ENCODE measurements at regions not wholly inside any gene's neighbourhood (a gene's known extent, or its start where the extent isn't known, plus 50 kb on each side); places are given as distances from the start of the nearest gene placed in this dataset.

GRCh38 chr11:104259121-104259610 is 95.2 kb upstream of the PDGFD start:
- H3K9me3 Mint-ChIP-seq = no peaks in the 10 kb centered on the region
- no peaks in the 10 kb centered on the region for H3K4me1 Mint-ChIP-seq (ENCODE audit: low read depth)
- no peaks in the 10 kb centered on the region for H3K36me3 Mint-ChIP-seq (ENCODE audit: insufficient read depth)
- DNase-seq = no peak
- H3K4me3 Mint-ChIP-seq = no peak overlapping the region
- H3K27me3 Mint-ChIP-seq (ENCODE audit: low read depth) = no peaks in the 10 kb centered on the region
- ATAC-seq = no peak

- no peak for ATAC-seq
- Mint-ChIP-seq H3K4me3 (no peak overlapping the region), H3K9me3 (no peaks in the 10 kb centered on the region), H3K27me3 (ENCODE audit: low read depth) (no peaks in the 10 kb centered on the region), H3K36me3 (ENCODE audit: insufficient read depth) (no peaks in the 10 kb centered on the region), H3K4me1 (ENCODE audit: low read depth) (no peaks in the 10 kb centered on the region)
- DNase-seq = no peak
Observed at GRCh38 chr11:104256525-104256924, 92.6 kb upstream of the PDGFD start.

- ATAC-seq = no peak
- no peaks in the 10 kb centered on the region for H3K27me3 Mint-ChIP-seq (ENCODE audit: low read depth)
- no peaks in the 10 kb centered on the region for H3K36me3 Mint-ChIP-seq (ENCODE audit: insufficient read depth)
- H3K4me3 Mint-ChIP-seq = no peak overlapping the region
- H3K9me3 Mint-ChIP-seq = no peaks in the 10 kb centered on the region
- no peak for DNase-seq
- H3K4me1 Mint-ChIP-seq (ENCODE audit: low read depth) = no peaks in the 10 kb centered on the region
Observed at GRCh38 chr11:104254347-104254746, 90.4 kb upstream of the PDGFD start.

- Mint-ChIP-seq H3K36me3 (ENCODE audit: insufficient read depth) (no peaks in the 10 kb centered on the region), H3K27me3 (ENCODE audit: low read depth) (no peaks in the 10 kb centered on the region), H3K9me3 (no peaks in the 10 kb centered on the region), H3K4me1 (ENCODE audit: low read depth) (no peaks in the 10 kb centered on the region), H3K4me3 (no peak overlapping the region)
- DNase-seq (no peak), ATAC-seq (no peak)
Observed at GRCh38 chr11:104246590-104246989, 82.6 kb upstream of the PDGFD start.

GRCh38 chr11:104238916-104239315 is 75.0 kb upstream of the PDGFD start:
- H3K4me3 Mint-ChIP-seq = no peak overlapping the region
- no peaks in the 10 kb centered on the region for H3K27me3 Mint-ChIP-seq (ENCODE audit: low read depth)
- H3K4me1 Mint-ChIP-seq (ENCODE audit: low read depth) = no peaks in the 10 kb centered on the region
- DNase-seq (no peak), ATAC-seq (no peak)
- peaks cover 3% of the 10 kb centered on the region for H3K9me3 Mint-ChIP-seq
- no peaks in the 10 kb centered on the region for H3K36me3 Mint-ChIP-seq (ENCODE audit: insufficient read depth)

- Mint-ChIP-seq H3K9me3 (no peaks in the 10 kb centered on the region), H3K4me1 (ENCODE audit: low read depth) (no peaks in the 10 kb centered on the region), H3K27me3 (ENCODE audit: low read depth) (peaks cover 2% of the 10 kb centered on the region), H3K36me3 (ENCODE audit: insufficient read depth) (no peaks in the 10 kb centered on the region), H3K4me3 (no peak overlapping the region)
- DNase-seq = no peak
- no peak for ATAC-seq
Observed at GRCh38 chr11:104225047-104225446, 61.1 kb upstream of the PDGFD start.

- H3K4me1 Mint-ChIP-seq (ENCODE audit: low read depth) = no peaks in the 10 kb centered on the region
- no peaks in the 10 kb centered on the region for H3K36me3 Mint-ChIP-seq (ENCODE audit: insufficient read depth)
- peaks cover 2% of the 10 kb centered on the region for H3K27me3 Mint-ChIP-seq (ENCODE audit: low read depth)
- H3K9me3 Mint-ChIP-seq = no peaks in the 10 kb centered on the region
- no peak for DNase-seq
- no peak for ATAC-seq
- H3K4me3 Mint-ChIP-seq = no peak overlapping the region
Observed at GRCh38 chr11:104222464-104222863, 58.5 kb upstream of the PDGFD start.

- no peaks in the 10 kb centered on the region for H3K36me3 Mint-ChIP-seq (ENCODE audit: insufficient read depth)
- no peaks in the 10 kb centered on the region for H3K4me1 Mint-ChIP-seq (ENCODE audit: low read depth)
- H3K9me3 Mint-ChIP-seq = peaks cover 9% of the 10 kb centered on the region
- H3K4me3 Mint-ChIP-seq = no peak overlapping the region
- no peak for ATAC-seq
- no peak for DNase-seq
- peaks cover 2% of the 10 kb centered on the region for H3K27me3 Mint-ChIP-seq (ENCODE audit: low read depth)
Observed at GRCh38 chr11:104221455-104221854, 57.5 kb upstream of the PDGFD start.

GRCh38 chr11:104219096-104219495 is 55.1 kb upstream of the PDGFD start:
- H3K4me1 Mint-ChIP-seq (ENCODE audit: low read depth) = no peaks in the 10 kb centered on the region
- peaks cover 14% of the 10 kb centered on the region for H3K9me3 Mint-ChIP-seq
- peaks cover 2% of the 10 kb centered on the region for H3K27me3 Mint-ChIP-seq (ENCODE audit: low read depth)
- ATAC-seq = no peak
- DNase-seq = no peak
- H3K36me3 Mint-ChIP-seq (ENCODE audit: insufficient read depth) = no peaks in the 10 kb centered on the region
- H3K4me3 Mint-ChIP-seq = no peak overlapping the region

GRCh38 chr11:104214517-104214916 is 50.6 kb upstream of the PDGFD start:
- ATAC-seq (no peak), DNase-seq (no peak)
- Mint-ChIP-seq H3K9me3 (peaks cover 22% of the 10 kb centered on the region), H3K27me3 (ENCODE audit: low read depth) (no peaks in the 10 kb centered on the region), H3K4me1 (ENCODE audit: low read depth) (no peaks in the 10 kb centered on the region), H3K4me3 (no peak overlapping the region), H3K36me3 (ENCODE audit: insufficient read depth) (no peaks in the 10 kb centered on the region)

Measured in activated T-cell treated with anti-CD3 and anti-CD28 coated beads, Interleukin-2, amount 50 U/mL, for 4 hours (primary cell).